ENCODE measurements at regions not wholly inside any gene's neighbourhood (a gene's known extent, or its start where the extent isn't known, plus 50 kb on each side); places are given as distances from the start of the nearest gene placed in this dataset.

DNA sequence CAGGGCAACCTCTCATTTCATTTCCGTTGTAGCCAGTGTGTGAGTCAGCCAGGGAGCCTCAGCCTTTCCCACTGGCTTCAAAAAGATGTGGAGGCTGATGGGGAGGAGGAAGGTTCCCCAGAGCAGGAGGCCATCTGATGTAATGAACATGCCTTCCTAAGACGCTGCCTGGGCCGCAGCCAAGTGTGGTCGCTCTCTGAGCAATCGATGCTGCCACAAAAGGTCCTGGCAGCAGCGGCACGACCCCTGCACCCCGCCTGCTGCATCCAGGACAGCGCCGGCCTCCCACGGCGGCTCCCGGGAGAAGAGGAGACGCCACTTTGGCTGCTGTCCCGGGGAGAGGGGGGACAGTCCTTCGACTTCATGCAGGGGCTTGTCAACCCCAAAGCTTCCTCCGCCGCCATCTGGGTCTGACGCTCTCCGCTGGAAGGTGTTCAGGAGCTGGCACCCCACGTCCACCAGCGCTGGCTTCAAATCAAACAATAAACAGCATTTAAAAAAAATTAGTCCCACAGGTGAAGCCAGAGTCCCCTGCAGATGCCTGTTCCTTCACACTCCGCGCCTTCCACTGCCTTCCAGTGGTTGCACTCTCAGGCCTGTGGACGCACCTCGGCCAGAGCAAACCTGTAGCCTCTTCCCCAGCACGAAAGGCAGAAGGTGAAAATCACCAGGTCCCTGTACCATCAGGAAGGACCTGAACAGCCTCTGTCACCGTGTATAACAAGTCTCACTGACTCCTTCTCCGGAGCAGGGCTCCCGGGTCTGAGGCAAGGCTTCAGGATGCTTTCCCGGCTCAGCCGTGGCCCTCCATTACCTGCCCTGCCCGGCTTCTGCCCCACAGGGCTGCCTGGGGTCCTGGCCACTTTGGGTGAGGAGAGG, 930.7 kb downstream of the BRD1 start (continued):
- TF ChIP-seq MLLT10 (CRISPR knock-in tag; IDR thresholded peaks at IDR 0.05) (no peak), ZNF121 (CRISPR knock-in tag; IDR thresholded peaks at IDR 0.05) (no peak), ZNF10 (CRISPR knock-in tag; IDR thresholded peaks at IDR 0.05; ENCODE audit: borderline replicate concordance, low read depth) (no peak), ATAD3A (CRISPR knock-in tag; IDR thresholded peaks at IDR 0.05) (no peak), CREBL2 (CRISPR knock-in tag; IDR thresholded peaks at IDR 0.05; ENCODE audit: borderline replicate concordance) (no peak)
- TF ChIP-seq, protein P1, sequence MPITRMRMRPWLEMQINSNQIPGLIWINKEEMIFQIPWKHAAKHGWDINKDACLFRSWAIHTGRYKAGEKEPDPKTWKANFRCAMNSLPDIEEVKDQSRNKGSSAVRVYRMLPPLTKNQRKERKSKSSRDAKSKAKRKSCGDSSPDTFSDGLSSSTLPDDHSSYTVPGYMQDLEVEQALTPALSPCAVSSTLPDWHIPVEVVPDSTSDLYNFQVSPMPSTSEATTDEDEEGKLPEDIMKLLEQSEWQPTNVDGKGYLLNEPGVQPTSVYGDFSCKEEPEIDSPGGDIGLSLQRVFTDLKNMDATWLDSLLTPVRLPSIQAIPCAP (CRISPR knock-in tag; IDR thresholded peaks at IDR 0.05; ENCODE audit: low read depth): no peak

DNA sequence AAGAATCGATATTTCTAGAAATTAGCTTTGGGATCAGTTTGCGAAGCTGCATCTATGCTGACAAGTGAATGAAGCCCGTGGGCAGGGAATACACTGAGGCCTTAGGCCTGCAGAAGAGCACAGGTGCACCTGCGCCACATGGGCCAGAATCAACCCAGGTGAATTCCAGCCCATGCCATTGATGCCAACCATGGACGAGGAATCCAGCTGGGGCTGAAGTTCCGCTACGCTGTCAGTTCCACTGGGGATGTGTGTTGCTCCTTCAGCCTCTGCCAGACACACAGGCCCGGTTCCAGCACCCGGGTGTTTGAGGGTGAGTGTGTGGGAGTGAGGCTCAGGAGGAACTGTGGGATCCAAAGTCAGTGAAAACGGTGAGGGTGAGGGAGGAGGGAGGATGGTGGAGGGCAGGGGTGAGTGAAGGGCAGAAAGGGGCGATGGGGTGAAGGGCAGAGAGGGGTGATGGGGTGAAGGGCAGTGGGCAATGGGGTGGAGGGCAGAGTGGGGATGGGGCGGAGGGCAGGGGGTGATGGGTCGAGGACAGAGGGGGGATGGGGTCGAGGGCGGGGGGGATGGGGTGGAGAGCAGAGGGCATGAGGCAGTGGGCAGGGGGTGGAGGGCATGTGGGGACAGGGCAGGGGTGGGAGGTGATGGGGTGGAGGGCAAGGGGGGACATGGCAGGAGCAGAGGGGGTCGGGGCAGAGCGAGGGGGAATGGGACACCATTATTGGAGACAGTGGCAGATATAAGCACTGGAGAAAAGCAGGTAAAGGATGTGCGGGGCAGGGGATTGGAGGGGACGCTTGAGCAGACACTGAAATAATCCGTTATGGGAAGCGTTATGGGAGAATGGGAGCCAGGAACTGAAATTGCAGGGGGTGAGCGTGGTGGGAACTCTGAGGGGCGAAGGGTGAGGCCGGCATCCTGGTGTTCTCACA, 931.6 kb downstream of the BRD1 start:
- ChIA-PET CTCF (ENCODE audit: low intra/inter-chr PET ratio, low total read pairs) (no interaction called here), POLR2A (no interaction called here)
- H3K9ac ChIP-seq (ENCODE audit: insufficient read depth, low read depth, low read length): no peak overlapping the region
- peaks cover 1 to 59% of the 10 kb centered on the region in 2 experiments; a peak in 3 of 5 replicates for H3K27me3 ChIP-seq (ENCODE audit: control insufficient read depth in 1 of 2, insufficient read depth in 2 of 2, low read length in 2 of 2)
- H2AFZ ChIP-seq (ENCODE audit: low read length): no peak overlapping the region
- H3K36me3 ChIP-seq (replicated peaks in 1 of 2; ENCODE audit: control insufficient read depth in 1 of 2, insufficient read depth in 2 of 2, low read length in 2 of 2): no peaks in the 10 kb centered on the region
- no peaks in the 10 kb centered on the region for H4K20me1 ChIP-seq (ENCODE audit: insufficient read depth, low read length)
- H3K27ac ChIP-seq (ENCODE audit: extremely low read length, insufficient read depth, low read length): no peak overlapping the region
- 31% methylated on average over 22 of the region's 24 CpGs for WGBS (ENCODE audit: low lambda C conversion rate)
- H3K4me3 ChIP-seq (replicated peaks in 1 of 3; ENCODE audit: insufficient read depth in 1 of 3, low read depth in 2 of 3, low read length in 3 of 3): no peak overlapping the region
- no peaks in the 10 kb centered on the region for H3K79me2 ChIP-seq (ENCODE audit: insufficient read depth, low read length)
- TF ChIP-seq, protein P2, sequence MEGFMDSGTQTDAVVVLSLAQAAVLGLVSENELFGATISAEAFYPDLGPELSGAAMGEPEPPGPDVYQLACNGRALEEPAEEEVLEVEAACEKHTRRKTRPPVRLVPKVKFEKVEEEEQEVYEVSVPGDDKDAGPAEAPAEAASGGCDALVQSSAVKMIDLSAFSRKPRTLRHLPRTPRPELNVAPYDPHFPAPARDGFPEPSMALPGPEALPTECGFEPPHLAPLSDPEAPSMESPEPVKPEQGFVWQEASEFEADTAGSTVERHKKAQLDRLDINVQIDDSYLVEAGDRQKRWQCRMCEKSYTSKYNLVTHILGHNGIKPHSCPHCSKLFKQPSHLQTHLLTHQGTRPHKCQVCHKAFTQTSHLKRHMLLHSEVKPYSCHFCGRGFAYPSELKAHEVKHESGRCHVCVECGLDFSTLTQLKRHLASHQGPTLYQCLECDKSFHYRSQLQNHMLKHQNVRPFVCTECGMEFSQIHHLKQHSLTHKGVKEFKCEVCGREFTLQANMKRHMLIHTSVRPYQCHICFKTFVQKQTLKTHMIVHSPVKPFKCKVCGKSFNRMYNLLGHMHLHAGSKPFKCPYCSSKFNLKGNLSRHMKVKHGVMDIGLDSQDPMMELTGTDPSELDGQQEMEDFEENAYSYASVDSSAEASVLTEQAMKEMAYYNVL (CRISPR knock-in tag; IDR thresholded peaks at IDR 0.05; ENCODE audit: borderline replicate concordance): no peak
- H3K9me3 ChIP-seq (ENCODE audit: low read length): no peaks in the 10 kb centered on the region
- H3K4me2 ChIP-seq (ENCODE audit: low read depth, low read length): no peak overlapping the region
- no peak for FAIRE-seq
- intact Hi-C loops (cut with micrococcal nuclease; ENCODE audit: unreplicated experiment): no loop called here
- H3K4me1 ChIP-seq (ENCODE audit: insufficient read depth, low read length): no peaks in the 10 kb centered on the region
- DNase-seq (ENCODE audit: low spot score): no peak
- in situ Hi-C loops (cut with HindIII; ENCODE audit: extremely low pct_ligation_motif_present, low pct_unique_long_range_greater_than_20kb): no loop called here
- no TSS peak for BruUV-seq (replicated peaks)
- ATAC-seq: no peak

All from HepG2 (cell line).